ENCODE measurements at regions not wholly inside any gene's neighbourhood (a gene's known extent, or its start where the extent isn't known, plus 50 kb on each side); places are given as distances from the start of the nearest gene placed in this dataset.

DNA sequence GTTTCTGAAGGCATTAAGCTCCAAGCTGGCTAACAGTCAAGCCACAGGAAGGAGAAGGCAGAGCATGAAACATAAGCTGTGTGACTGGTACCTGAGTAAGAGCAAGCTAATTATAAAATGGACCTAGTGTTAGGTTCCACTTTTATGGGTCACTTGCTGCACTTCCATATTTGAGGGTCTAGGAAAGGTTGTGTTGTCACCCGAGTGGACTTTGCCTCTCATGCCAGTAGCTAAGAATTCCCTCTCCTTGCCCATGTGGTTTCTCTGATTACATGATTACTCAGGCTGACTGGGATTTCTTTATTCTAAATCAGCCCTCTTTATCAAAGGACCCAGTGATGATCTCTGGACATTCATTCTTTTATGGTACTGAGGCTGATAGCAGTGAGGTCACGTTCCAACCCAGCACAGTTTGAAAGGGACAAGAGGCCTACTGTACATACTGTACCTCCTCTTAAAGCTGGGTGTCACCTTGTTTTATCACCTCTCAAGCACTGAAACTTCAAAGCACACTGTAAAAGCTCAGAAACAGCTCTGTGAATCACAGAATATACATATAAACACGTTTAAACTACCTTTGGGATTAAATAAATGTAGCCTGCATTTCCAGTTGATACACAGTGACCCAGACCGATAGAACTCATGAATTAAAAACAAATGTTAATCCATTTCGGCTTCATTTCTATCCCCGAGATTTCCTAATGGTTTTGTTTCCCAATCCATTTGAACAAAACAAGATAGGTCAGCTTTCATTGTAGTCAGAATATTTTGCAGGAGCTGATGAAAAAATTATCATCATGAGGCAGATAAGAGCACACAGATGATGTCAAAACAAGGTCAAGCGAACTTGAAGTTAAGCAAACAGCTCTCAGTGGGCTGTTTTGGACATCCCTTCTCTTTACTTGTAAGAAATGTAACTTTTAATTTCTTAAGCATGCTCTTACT lies 96.5 kb downstream of the ALDH8A1 start:
- Histone ChIP-seq H3K4me1 (ENCODE audit: low read depth, poor library complexity, severe bottlenecking) (no peaks in the 10 kb centered on the region), H3K27me3 (ENCODE audit: insufficient read depth, low read depth) (no peaks in the 10 kb centered on the region), H3K36me3 (ENCODE audit: insufficient read depth) (no peaks in the 10 kb centered on the region), H4K20me1 (ENCODE audit: insufficient read depth) (no peaks in the 10 kb centered on the region), H3K4me3 (IDR thresholded peaks at IDR 0.05; ENCODE audit: insufficient read depth, low read depth, low read length) (no peak overlapping the region), H3K27ac (no peak overlapping the region), H2AFZ (ENCODE audit: low read depth) (no peak overlapping the region), H3K79me2 (ENCODE audit: insufficient read depth, low read depth) (no peaks in the 10 kb centered on the region), H3K9ac (no peak overlapping the region), H3K4me2 (no peak overlapping the region)
- TF ChIP-seq, protein P1, sequence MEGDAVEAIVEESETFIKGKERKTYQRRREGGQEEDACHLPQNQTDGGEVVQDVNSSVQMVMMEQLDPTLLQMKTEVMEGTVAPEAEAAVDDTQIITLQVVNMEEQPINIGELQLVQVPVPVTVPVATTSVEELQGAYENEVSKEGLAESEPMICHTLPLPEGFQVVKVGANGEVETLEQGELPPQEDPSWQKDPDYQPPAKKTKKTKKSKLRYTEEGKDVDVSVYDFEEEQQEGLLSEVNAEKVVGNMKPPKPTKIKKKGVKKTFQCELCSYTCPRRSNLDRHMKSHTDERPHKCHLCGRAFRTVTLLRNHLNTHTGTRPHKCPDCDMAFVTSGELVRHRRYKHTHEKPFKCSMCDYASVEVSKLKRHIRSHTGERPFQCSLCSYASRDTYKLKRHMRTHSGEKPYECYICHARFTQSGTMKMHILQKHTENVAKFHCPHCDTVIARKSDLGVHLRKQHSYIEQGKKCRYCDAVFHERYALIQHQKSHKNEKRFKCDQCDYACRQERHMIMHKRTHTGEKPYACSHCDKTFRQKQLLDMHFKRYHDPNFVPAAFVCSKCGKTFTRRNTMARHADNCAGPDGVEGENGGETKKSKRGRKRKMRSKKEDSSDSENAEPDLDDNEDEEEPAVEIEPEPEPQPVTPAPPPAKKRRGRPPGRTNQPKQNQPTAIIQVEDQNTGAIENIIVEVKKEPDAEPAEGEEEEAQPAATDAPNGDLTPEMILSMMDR (conservative IDR thresholded peaks at IDR 0.05; ENCODE audit: low read depth, low read length): no peak

DNA sequence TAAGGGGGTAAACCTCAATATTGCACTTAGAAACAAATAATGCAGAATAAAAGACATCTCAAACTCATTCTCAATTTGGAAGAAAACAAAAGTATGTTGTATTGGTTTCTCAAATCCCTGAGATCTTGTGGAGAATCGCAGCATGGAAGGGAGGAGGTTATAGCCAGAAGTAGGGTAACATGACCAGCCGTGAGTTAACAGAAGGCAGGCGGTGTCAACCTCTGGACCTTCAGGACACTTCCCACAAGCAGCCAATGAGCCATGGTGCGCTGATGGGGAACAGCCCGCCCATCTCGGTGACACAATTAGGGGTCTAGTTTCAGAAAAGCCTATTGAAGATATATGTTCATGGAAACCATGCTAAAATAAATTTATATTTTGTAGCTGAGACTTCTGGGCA lies 98.4 kb downstream of the ALDH8A1 start:
- Histone ChIP-seq H3K4me2 (no peak overlapping the region), H3K36me3 (ENCODE audit: insufficient read depth) (no peaks in the 10 kb centered on the region), H2AFZ (ENCODE audit: low read depth) (no peak overlapping the region), H3K79me2 (ENCODE audit: insufficient read depth, low read depth) (no peaks in the 10 kb centered on the region), H3K27me3 (ENCODE audit: insufficient read depth, low read depth) (no peaks in the 10 kb centered on the region), H3K4me3 (IDR thresholded peaks at IDR 0.05; ENCODE audit: insufficient read depth, low read depth, low read length) (no peak overlapping the region), H3K4me1 (ENCODE audit: low read depth, poor library complexity, severe bottlenecking) (no peaks in the 10 kb centered on the region), H4K20me1 (ENCODE audit: insufficient read depth) (no peaks in the 10 kb centered on the region), H3K27ac (no peak overlapping the region), H3K9ac (no peak overlapping the region)
- TF ChIP-seq, protein P1 (conservative IDR thresholded peaks at IDR 0.05; ENCODE audit: low read depth, low read length): no peak

DNA sequence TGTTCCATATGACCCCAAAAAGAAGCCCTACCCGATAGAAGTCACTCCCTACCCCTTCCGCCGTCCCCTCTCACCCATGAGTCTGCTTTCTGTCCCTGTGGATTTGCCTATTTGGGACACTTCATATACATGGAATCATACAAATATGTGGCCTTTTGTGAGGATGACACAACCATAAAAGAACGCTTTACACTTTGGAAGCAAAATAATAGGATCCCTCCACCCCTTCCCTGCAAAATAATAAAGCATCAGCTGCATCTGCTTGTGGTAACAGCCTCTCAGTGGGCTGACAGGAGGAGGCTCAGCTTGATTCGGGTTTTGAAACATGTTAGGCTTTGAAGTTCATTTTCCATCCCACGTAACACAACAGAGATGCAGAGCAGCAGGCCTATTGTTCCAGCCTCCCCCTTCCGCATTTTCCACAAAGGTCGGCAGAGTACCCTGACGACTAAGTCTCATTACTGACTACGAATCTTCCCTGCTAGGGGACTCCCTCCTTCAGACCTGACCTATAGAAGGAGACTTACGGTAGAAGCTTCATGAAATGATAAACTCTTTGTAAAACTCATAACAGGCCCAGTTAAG lies 99.1 kb downstream of the ALDH8A1 start:
- H3K36me3 ChIP-seq (ENCODE audit: insufficient read depth): no peaks in the 10 kb centered on the region
- H3K27ac ChIP-seq: no peak overlapping the region
- H3K4me1 ChIP-seq (ENCODE audit: low read depth, poor library complexity, severe bottlenecking): no peaks in the 10 kb centered on the region
- no peaks in the 10 kb centered on the region for H3K27me3 ChIP-seq (ENCODE audit: insufficient read depth, low read depth)
- no peak overlapping the region for H3K9ac ChIP-seq
- no peak overlapping the region for H3K4me2 ChIP-seq
- H4K20me1 ChIP-seq (ENCODE audit: insufficient read depth): no peaks in the 10 kb centered on the region
- H3K79me2 ChIP-seq (ENCODE audit: insufficient read depth, low read depth): no peaks in the 10 kb centered on the region
- no peak overlapping the region for H3K4me3 ChIP-seq (IDR thresholded peaks at IDR 0.05; ENCODE audit: insufficient read depth, low read depth, low read length)
- TF ChIP-seq, protein P1 (conservative IDR thresholded peaks at IDR 0.05; ENCODE audit: low read depth, low read length): no peak
- H2AFZ ChIP-seq (ENCODE audit: low read depth): no peak overlapping the region

DNA sequence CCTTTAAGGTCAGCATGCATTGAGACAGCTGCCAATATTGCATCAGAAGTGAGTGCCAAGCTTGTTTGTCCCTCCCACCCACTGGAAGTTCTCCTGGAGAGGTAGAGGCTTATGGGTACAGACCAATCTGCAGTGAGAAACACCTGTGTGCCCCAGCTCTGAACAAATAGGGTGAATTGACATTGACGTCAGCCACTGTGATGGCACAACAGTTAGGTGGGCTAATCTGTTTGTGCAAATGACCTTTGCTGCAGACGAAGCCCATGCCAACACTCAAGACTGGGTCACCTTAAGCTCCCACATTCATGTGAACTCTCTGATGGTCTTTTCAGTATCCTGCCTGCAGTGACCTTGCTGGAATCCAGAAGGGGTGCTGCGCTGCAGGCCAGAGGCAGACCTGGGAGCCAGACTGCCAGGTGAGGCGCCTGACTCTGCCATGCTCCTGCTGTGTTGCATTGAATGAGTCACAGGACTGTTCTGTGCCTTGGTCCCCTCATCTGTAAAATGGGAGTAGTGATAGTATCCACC lies 99.9 kb downstream of the ALDH8A1 start:
- Histone ChIP-seq H4K20me1 (ENCODE audit: insufficient read depth) (no peaks in the 10 kb centered on the region), H3K4me2 (no peak overlapping the region)

More for the DNA sequence above, 99.9 kb downstream of the ALDH8A1 start:
- Histone ChIP-seq H2AFZ (ENCODE audit: low read depth) (no peak overlapping the region), H3K27me3 (ENCODE audit: insufficient read depth, low read depth) (no peaks in the 10 kb centered on the region), H3K27ac (no peak overlapping the region), H3K4me3 (IDR thresholded peaks at IDR 0.05; ENCODE audit: insufficient read depth, low read depth, low read length) (no peak overlapping the region), H3K9ac (no peak overlapping the region), H3K79me2 (ENCODE audit: insufficient read depth, low read depth) (no peaks in the 10 kb centered on the region), H3K36me3 (ENCODE audit: insufficient read depth) (no peaks in the 10 kb centered on the region), H3K4me1 (ENCODE audit: low read depth, poor library complexity, severe bottlenecking) (no peaks in the 10 kb centered on the region)
- TF ChIP-seq, protein P1 (conservative IDR thresholded peaks at IDR 0.05; ENCODE audit: low read depth, low read length): no peak

All from KMS-11 (cell line).